Loucy (cell line): ENCODE measurements at regions not wholly inside any gene's neighbourhood (a gene's known extent, or its start where the extent isn't known, plus 50 kb on each side); places are given as distances from the start of the nearest gene placed in this dataset.

Experiments
- EZH2phosphoT487 ChIP-seq: fragments of 200-600 bp; IDR thresholded peaks from 2 replicates; pipeline ENCODE4 v1.6.1; 2018; ENCODE audit warnings: antibody characterized with exemption, mild to moderate bottlenecking, moderate library complexity, borderline replicate concordance
- TF ChIP-seq, protein P1 (sequence below): fragments of 200-600 bp; sonication (generic); conservative IDR thresholded peaks from 2 replicates; pipeline ENCODE4 v1.5.1; 2014; ENCODE audit warnings: mild to moderate bottlenecking, antibody characterized with exemption, low read length

DNA sequence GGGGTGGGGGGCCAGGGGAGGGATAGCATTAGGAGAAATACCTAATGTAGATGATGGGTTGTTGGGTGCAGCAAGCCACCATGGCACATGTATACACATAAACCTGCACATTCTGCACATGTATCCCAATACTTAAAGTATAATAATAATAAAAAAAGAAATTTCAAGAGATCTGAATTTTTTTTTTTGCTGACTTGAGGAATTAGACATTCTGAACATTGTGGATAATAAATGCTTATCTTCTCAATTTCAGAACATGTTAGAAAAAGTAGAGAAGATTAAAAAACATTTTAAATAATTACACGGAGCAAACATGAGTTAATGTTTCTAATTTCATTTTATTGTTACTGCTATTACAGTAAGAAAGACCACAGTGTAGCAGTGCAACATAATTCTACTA is 230.4 kb downstream of the DTHD1 start:
- TF ChIP-seq, protein P1, sequence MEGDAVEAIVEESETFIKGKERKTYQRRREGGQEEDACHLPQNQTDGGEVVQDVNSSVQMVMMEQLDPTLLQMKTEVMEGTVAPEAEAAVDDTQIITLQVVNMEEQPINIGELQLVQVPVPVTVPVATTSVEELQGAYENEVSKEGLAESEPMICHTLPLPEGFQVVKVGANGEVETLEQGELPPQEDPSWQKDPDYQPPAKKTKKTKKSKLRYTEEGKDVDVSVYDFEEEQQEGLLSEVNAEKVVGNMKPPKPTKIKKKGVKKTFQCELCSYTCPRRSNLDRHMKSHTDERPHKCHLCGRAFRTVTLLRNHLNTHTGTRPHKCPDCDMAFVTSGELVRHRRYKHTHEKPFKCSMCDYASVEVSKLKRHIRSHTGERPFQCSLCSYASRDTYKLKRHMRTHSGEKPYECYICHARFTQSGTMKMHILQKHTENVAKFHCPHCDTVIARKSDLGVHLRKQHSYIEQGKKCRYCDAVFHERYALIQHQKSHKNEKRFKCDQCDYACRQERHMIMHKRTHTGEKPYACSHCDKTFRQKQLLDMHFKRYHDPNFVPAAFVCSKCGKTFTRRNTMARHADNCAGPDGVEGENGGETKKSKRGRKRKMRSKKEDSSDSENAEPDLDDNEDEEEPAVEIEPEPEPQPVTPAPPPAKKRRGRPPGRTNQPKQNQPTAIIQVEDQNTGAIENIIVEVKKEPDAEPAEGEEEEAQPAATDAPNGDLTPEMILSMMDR: no peak
- TF ChIP-seq EZH2phosphoT487: no peak
